KBM-7 (cell line): ENCODE measurements at regions not wholly inside any gene's neighbourhood (a gene's known extent, or its start where the extent isn't known, plus 50 kb on each side); places are given as distances from the start of the nearest gene placed in this dataset.
A peak's percentile ranks its signal among the peaks of the same experiment; 100 is the strongest.
"Not testable (repeated sequence)": the region's sequence is repeated elsewhere in the genome, so short reads cannot be mapped to it uniquely, and the experiment has no call there.

ENCODE experiments used
- DNase-seq: peaks from one replicate; pipeline ENCODE4 v3.0.0-alpha.2; 2015
- in situ Hi-C: fragments of 300-500 bp; cut with MboI; formaldehyde crosslinking; loops from 2 replicates; pipeline ENCODE4 v1.14.3; 2020; ENCODE audit warnings: low sequenced_read_pairs, low pct_unique_long_range_greater_than_20kb, mixed read lengths

GRCh38 chr9:100699668-100700067 lies 121.8 kb downstream of the CAVIN4 start:
- no peak for DNase-seq
- in situ Hi-C loops, result loop anchor here (25.0 kb wide), 1 partner anchor 613 kb away; no protein-coding TSS in a partner anchor

GRCh38 chr9:100700689-100701318 lies 122.9 kb downstream of the CAVIN4 start:
- peak; percentile 59 for DNase-seq
- in situ Hi-C loops, result loop anchor here (25.0 kb wide), 1 partner anchor 611 kb away; no protein-coding TSS in a partner anchor

GRCh38 chr9:100714372-100715099 lies 136.7 kb downstream of the CAVIN4 start:
- DNase-seq, result peak; percentile 63
- in situ Hi-C loops, result loop anchor here (25.0 kb wide), 1 partner anchor 598 kb away; no protein-coding TSS in a partner anchor

- in situ Hi-C loops, result loop anchor here (25.0 kb wide), 1 partner anchor 597 kb away; no protein-coding TSS in a partner anchor
- DNase-seq, result no peak
Observed at GRCh38 chr9:100715100-100715380, 137.2 kb downstream of the CAVIN4 start.

GRCh38 chr9:100718717-100719116 lies 140.8 kb downstream of the CAVIN4 start:
- no peak for DNase-seq
- in situ Hi-C loops, result loop anchor here (25.0 kb wide), 1 partner anchor 594 kb away; no protein-coding TSS in a partner anchor

- in situ Hi-C loops, result loop anchor here (25.0 kb wide), 1 partner anchor 591 kb away; no protein-coding TSS in a partner anchor
- no peak for DNase-seq
Observed at GRCh38 chr9:100720922-100721321, 143.0 kb downstream of the CAVIN4 start.

- in situ Hi-C loops, result loop anchor here (25.0 kb wide), 1 partner anchor 587 kb away; no protein-coding TSS in a partner anchor
- no peak for DNase-seq
Observed at GRCh38 chr9:100724886-100725285, 147.0 kb downstream of the CAVIN4 start.

- in situ Hi-C loops, result no loop called here
- no peak for DNase-seq
Observed at GRCh38 chr9:100725371-100725770, 147.5 kb downstream of the CAVIN4 start.

GRCh38 chr9:100729336-100729895 lies 151.5 kb downstream of the CAVIN4 start:
- in situ Hi-C loops, result no loop called here
- DNase-seq, result no peak

- DNase-seq, result no peak
- in situ Hi-C loops, result no loop called here
Observed at GRCh38 chr9:100730086-100730485, 152.2 kb downstream of the CAVIN4 start.

GRCh38 chr9:100731038-100731556 lies 153.2 kb downstream of the CAVIN4 start:
- no peak for DNase-seq
- in situ Hi-C loops, result no loop called here

GRCh38 chr9:100731557-100731956 lies 153.7 kb downstream of the CAVIN4 start:
- DNase-seq, result no peak
- in situ Hi-C loops, result no loop called here

GRCh38 chr9:100739208-100739607 lies 161.3 kb downstream of the CAVIN4 start:
- in situ Hi-C loops, result no loop called here
- DNase-seq, result no peak

GRCh38 chr9:100739666-100740065 lies 161.8 kb downstream of the CAVIN4 start:
- in situ Hi-C loops, result no loop called here
- no peak for DNase-seq

GRCh38 chr9:100748930-100749329 lies 171.1 kb downstream of the CAVIN4 start:
- DNase-seq, in situ Hi-C loops: not testable (repeated sequence)

GRCh38 chr9:100756217-100756616 lies 178.3 kb downstream of the CAVIN4 start:
- in situ Hi-C loops, result no loop called here
- DNase-seq, result no peak

GRCh38 chr9:100759215-100759614 lies 181.3 kb downstream of the CAVIN4 start:
- in situ Hi-C loops, result no loop called here
- DNase-seq, result no peak

GRCh38 chr9:100761276-100761802 lies 183.5 kb downstream of the CAVIN4 start:
- in situ Hi-C loops, result no loop called here

GRCh38 chr9:100774326-100774725 lies 196.4 kb downstream of the CAVIN4 start:
- no peak for DNase-seq
- in situ Hi-C loops, result no loop called here

More at GRCh38 chr9:100761276-100761802, 183.5 kb downstream of the CAVIN4 start:
- no peak for DNase-seq

- DNase-seq, result no peak
- in situ Hi-C loops, result no loop called here
Observed at GRCh38 chr9:100774962-100775361, 197.1 kb downstream of the CAVIN4 start.
